OCI-LY7 (cell line): ENCODE measurements at regions not wholly inside any gene's neighbourhood (a gene's known extent, or its start where the extent isn't known, plus 50 kb on each side); places are given as distances from the start of the nearest gene placed in this dataset.

Experiments used
- EZH2phosphoT487 ChIP-seq: fragments of 200-600 bp; sonication (generic); IDR thresholded peaks from 2 replicates; pipeline ENCODE4 v1.6.1; 2018; ENCODE audit warnings: low read depth, borderline replicate concordance, mild to moderate bottlenecking, mixed run types, antibody characterized with exemption, low read length, moderate library complexity, mixed read lengths
- TF ChIP-seq, protein P1 (sequence below): fragments of 200-600 bp; sonication (generic); conservative IDR thresholded peaks from 2 replicates; pipeline ENCODE4 v1.5.1; 2014; ENCODE audit warnings: mild to moderate bottlenecking, antibody characterized with exemption, low read length, moderate library complexity, mixed read lengths

DNA sequence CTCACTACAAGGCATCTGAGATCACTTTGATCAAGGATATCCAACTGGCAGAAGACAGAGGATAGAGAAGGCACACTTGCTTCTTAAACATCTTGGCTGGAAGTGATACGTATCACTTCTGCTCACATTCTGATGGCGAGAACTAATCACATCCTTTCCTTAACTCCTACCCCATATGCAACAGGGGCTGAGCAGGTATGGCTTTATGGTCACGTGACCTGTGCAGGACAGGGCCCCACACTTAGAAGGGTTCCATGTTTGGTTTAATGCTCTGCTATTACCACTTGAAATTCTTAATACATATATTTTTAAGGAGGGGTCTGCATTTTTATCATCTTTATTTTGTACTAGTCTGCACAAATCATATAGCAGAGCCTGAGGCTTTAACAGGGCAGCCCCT, 177.3 kb downstream of the SLC15A5 start:
- TF ChIP-seq, protein P1, sequence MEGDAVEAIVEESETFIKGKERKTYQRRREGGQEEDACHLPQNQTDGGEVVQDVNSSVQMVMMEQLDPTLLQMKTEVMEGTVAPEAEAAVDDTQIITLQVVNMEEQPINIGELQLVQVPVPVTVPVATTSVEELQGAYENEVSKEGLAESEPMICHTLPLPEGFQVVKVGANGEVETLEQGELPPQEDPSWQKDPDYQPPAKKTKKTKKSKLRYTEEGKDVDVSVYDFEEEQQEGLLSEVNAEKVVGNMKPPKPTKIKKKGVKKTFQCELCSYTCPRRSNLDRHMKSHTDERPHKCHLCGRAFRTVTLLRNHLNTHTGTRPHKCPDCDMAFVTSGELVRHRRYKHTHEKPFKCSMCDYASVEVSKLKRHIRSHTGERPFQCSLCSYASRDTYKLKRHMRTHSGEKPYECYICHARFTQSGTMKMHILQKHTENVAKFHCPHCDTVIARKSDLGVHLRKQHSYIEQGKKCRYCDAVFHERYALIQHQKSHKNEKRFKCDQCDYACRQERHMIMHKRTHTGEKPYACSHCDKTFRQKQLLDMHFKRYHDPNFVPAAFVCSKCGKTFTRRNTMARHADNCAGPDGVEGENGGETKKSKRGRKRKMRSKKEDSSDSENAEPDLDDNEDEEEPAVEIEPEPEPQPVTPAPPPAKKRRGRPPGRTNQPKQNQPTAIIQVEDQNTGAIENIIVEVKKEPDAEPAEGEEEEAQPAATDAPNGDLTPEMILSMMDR = no peak
- no peak for TF ChIP-seq EZH2phosphoT487
